ENCODE measurements at regions not wholly inside any gene's neighbourhood (a gene's known extent, or its start where the extent isn't known, plus 50 kb on each side); places are given as distances from the start of the nearest gene placed in this dataset.

GRCh38 chr2:9681427-9681817, 50.6 kb upstream of the YWHAQ start:
- DNase-seq: no peak

- DNase-seq: no peak
Observed at GRCh38 chr2:9685637-9686036, 54.8 kb upstream of the YWHAQ start.

GRCh38 chr2:9686061-9686460, 55.3 kb upstream of the YWHAQ start:
- no peak for DNase-seq

- no peak for DNase-seq
Observed at GRCh38 chr2:9690252-9690651, 59.5 kb upstream of the YWHAQ start.

GRCh38 chr2:9690716-9691498, 60.1 kb upstream of the YWHAQ start:
- no peak for DNase-seq

GRCh38 chr2:9692456-9693195, 61.8 kb upstream of the YWHAQ start:
- DNase-seq: no peak

GRCh38 chr2:9693196-9693491, 62.3 kb upstream of the YWHAQ start:
- peak; percentile 31 for DNase-seq

GRCh38 chr2:9693646-9694045, 62.8 kb upstream of the YWHAQ start:
- DNase-seq: no peak

GRCh38 chr2:9694661-9695234, 64.0 kb upstream of the YWHAQ start:
- no peak for DNase-seq

GRCh38 chr2:9695941-9696340, 65.1 kb upstream of the YWHAQ start:
- no peak for DNase-seq

- no peak for DNase-seq
Observed at GRCh38 chr2:9696731-9697130, 65.9 kb upstream of the YWHAQ start.

GRCh38 chr2:9697909-9698308, 67.1 kb upstream of the YWHAQ start:
- no peak for DNase-seq

- peak; percentile 76 for DNase-seq
Observed at GRCh38 chr2:9699139-9700108, 68.6 kb upstream of the YWHAQ start.

GRCh38 chr2:9700109-9700495, 69.3 kb upstream of the YWHAQ start:
- DNase-seq: no peak

- DNase-seq: no peak
Observed at GRCh38 chr2:9702604-9703084, 71.8 kb upstream of the YWHAQ start.

GRCh38 chr2:9703085-9703678, 72.4 kb upstream of the YWHAQ start:
- DNase-seq: peak; percentile 61

GRCh38 chr2:9703701-9704221, 73.0 kb upstream of the YWHAQ start:
- peak; percentile 42 for DNase-seq

- DNase-seq: no peak
Observed at GRCh38 chr2:9704600-9704999, 73.8 kb upstream of the YWHAQ start.

- DNase-seq: no peak
Observed at GRCh38 chr2:9705196-9705595, 74.4 kb upstream of the YWHAQ start.

GRCh38 chr2:9707008-9707407, 76.2 kb upstream of the YWHAQ start:
- no peak for DNase-seq

- no peak for DNase-seq
Observed at GRCh38 chr2:9707611-9708160, 76.9 kb upstream of the YWHAQ start.

All from fibroblast of upper back skin (primary cell).